GM19328 (cell line): ENCODE measurements at regions not wholly inside any gene's neighbourhood (a gene's known extent, or its start where the extent isn't known, plus 50 kb on each side); places are given as distances from the start of the nearest gene placed in this dataset.

ENCODE experiments used
- ATAC-seq: cut with Tn5 transposase; IDR thresholded peaks from one replicate; pipeline ENCODE4 v1.9.1; 2021; ENCODE audit warnings: mild to moderate bottlenecking, moderate library complexity; ENCODE audit not compliant: unreplicated experiment

DNA sequence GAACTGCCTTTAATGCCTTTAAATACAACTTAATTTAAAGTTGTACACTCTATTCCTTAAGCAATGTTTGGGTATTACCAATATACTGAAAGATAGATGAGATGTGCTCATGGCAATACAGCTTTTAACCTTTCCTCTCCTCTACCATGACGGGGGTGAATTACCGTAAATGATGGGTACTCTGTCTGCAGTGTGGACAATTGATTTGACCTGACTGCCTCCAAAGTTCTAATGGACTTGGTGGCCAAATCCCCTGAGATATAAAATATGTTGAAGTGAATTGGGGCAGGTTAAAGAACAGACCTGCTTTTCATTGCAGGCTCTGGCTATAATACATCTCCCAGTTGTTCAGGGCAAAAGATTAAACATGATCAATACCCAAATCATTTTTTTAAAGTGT, 367.4 kb upstream of the NR5A2 start:
- no peak for ATAC-seq

- no peak for ATAC-seq
Measured at GRCh38 chr1:199665371-199665770, 362.1 kb upstream of the NR5A2 start.

DNA sequence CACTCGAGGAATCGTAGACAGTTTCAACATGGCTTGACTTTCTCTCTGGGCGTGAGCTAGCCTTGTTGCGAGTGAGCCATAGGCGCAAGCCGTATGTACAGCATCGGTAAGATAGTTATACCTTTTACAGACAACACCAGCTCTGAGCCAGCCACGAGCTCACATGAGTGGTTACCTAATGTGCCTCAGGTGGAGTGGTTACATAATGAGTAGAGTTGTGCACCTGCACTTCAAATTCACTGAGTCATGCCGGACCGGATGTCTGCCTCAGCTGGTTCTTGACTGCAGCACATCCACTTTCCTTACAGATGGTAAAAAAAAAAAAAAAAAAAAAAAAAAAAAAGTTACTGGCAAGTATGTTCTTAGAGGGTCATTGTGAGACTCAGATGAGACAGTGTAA, 360.4 kb upstream of the NR5A2 start:
- no peak for ATAC-seq

GRCh38 chr1:199669916-199670315, 357.6 kb upstream of the NR5A2 start:
- ATAC-seq = no peak

- ATAC-seq = no peak
Measured at GRCh38 chr1:199671684-199672083, 355.8 kb upstream of the NR5A2 start.

- no peak for ATAC-seq
Measured at GRCh38 chr1:199675937-199676336, 351.6 kb upstream of the NR5A2 start.

DNA sequence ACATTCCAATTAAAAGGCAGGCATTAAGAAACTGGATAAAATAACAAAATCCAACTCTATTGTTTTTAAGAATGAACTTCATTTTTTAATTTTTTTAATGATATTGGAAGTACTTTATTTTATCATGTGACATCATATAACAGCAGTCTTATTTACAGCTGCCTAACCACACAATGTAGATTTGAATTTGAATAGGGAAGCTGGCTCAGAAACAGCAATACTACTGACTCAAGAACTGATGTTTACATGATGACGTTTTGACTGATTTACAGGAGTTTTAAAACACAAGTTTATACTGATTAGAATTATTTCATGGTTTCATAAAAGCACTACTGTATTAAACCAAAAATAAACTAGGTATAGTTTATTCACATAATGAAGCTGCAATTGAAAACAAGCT, 348.7 kb upstream of the NR5A2 start:
- ATAC-seq = no peak

GRCh38 chr1:199682081-199682480, 345.4 kb upstream of the NR5A2 start:
- ATAC-seq = no peak

- peak; percentile 91 for ATAC-seq
Measured at GRCh38 chr1:199684686-199685273, 342.7 kb upstream of the NR5A2 start.

GRCh38 chr1:199685369-199685768, 342.1 kb upstream of the NR5A2 start:
- ATAC-seq = no peak

- ATAC-seq = no peak
Measured at GRCh38 chr1:199687321-199687720, 340.2 kb upstream of the NR5A2 start.

- ATAC-seq = no peak
Measured at GRCh38 chr1:199688133-199688676, 339.3 kb upstream of the NR5A2 start.

- ATAC-seq = no peak
Measured at GRCh38 chr1:199688774-199689173, 338.7 kb upstream of the NR5A2 start.

DNA sequence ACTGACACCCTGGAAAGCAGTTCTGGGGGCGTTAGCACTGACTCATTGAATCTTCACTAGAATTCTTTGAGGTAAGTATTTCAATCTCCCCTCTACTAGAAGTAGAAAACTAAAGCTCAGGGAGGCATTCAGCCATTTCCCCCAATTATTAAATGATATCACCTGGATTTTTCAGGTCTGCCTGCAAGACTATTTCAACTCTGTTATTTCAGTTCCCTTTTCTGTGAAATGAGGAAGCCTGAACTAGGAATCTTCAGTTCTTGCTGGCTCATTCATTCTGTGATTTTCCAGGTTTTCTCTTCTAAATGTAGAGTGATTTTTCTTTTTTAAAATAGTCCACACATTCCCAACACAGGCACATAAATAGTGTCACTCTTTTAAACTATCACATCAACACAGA, 337.0 kb upstream of the NR5A2 start:
- no peak for ATAC-seq

GRCh38 chr1:199691540-199691939, 336.0 kb upstream of the NR5A2 start:
- ATAC-seq = no peak

DNA sequence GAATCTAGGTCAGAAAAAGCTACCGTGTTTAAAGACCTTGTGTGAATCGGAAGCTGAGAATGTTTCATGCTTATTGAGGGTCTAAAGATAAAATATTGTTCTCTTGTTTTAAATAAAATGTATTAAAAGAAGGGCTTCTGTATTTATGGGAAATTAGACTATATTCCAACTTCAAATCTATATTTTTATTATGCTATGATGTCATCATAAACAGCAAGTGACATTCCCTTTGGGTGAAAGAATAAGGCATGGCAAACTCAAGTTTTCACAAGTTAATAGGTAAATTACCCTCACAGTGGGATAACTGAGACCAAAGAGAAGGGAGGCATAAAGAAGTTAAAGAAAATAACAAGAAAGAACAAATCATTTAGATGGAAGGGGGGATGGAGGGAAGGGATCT, 333.8 kb upstream of the NR5A2 start:
- no peak for ATAC-seq

GRCh38 chr1:199696225-199696624, 331.3 kb upstream of the NR5A2 start:
- ATAC-seq = no peak

- ATAC-seq = no peak
Measured at GRCh38 chr1:199698222-199698621, 329.3 kb upstream of the NR5A2 start.

- ATAC-seq = no peak
Measured at GRCh38 chr1:199700551-199700950, 327.0 kb upstream of the NR5A2 start.

DNA sequence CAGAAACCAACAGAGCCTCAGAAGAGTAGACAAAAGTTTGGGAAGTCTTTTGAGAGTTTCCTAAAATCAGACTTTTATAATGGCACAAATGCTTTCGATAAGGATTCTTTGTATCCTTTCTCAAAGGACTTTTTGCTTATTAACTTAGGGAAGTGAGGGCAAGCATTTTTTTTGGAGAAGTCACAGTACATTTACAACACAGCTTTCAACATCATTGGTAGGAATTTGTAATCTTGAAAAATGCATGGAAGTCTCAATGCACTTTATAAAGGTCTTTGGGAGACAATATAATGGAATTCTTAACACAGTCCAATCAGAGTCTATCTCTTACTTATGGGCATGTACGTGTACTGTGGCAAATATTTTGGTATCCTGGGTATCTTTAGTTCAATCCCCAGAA, 325.8 kb upstream of the NR5A2 start:
- no peak for ATAC-seq

DNA sequence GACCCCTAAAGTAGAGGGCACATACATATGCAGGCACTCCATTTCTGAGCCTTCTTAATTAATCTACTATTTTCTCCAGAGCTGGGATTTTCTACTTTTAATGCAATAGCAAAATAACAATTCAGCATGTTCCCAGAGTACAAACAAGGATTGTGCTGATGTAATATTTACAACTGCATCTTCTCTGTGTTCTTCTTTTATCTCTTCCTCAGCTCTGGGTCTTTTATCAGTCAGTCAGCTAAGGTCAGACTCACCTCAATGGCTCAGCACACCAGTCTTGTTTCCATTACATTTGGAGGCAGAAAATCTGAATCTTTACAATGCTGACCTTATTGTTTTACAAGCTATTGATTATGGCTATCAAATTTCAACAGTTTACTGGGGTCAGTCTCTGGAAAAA, 323.3 kb upstream of the NR5A2 start:
- no peak for ATAC-seq

DNA sequence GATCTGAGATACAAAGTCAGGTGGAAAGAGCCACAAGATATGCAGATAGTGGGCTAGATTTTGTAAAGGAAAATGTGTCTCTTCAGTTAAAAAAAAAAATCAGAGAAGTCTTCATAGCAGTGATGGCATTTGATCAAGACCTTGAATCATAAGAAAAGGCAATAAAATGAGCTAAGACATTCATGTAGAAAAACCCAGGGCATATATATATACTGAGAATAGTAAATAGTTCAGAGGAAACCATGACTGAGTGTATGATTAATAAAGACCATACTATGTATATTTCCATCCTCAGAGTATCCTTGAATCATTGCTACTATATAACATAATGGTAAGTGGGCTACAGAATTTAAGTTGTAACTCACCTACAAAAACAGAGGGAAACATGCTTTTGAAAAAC, 321.7 kb upstream of the NR5A2 start:
- ATAC-seq = no peak
